RWPE1 (cell line): ENCODE measurements at regions not wholly inside any gene's neighbourhood (a gene's known extent, or its start where the extent isn't known, plus 50 kb on each side); places are given as distances from the start of the nearest gene placed in this dataset.

ENCODE experiments used
- CTCF ChIA-PET: fragments of 350-600 bp; sonication (Branson Sonifier 250); formaldehyde crosslinking; extraction: SDS; loops from one replicate; lab custom pipeline; 2021; lab: Yijun Ruan, JAX
- POLR2A ChIA-PET: fragments of 400-600 bp; formaldehyde crosslinking; extraction: SDS; loops from one replicate; lab custom pipeline; 2020; ENCODE audit warnings: antibody characterized with exemption; ENCODE audit not compliant: low non-redundant PET; lab: Yijun Ruan, JAX
- DNase-seq: peaks from one replicate; pipeline ENCODE4 v3.0.0; 2012; ENCODE audit warnings: low spot score
- H3K27ac ChIP-seq: fragments of 450-650 bp; 2 replicates; pipeline ENCODE4 v1.5.1; 2017
- CTCF ChIP-seq: fragments of 450-650 bp; conservative IDR thresholded peaks from 2 replicates; pipeline ENCODE4 v1.5.1; 2017; ENCODE audit warnings: low read depth, mild to moderate bottlenecking

- CTCF ChIA-PET: interaction anchor here (0.6 kb wide), 1 partner anchor 28 kb away, joined by 3 read pairs; no protein-coding TSS in a partner anchor
- no peak for TF ChIP-seq CTCF
- no peak overlapping the region for H3K27ac ChIP-seq
- POLR2A ChIA-PET: no interaction called here
- DNase-seq: no peak
Measured at GRCh38 chr2:226313060-226313459, 486.6 kb downstream of the IRS1 start.

GRCh38 chr2:226312155-226312554, 487.5 kb downstream of the IRS1 start:
- CTCF ChIA-PET: no interaction called here
- no peak for DNase-seq
- no peak overlapping the region for H3K27ac ChIP-seq
- POLR2A ChIA-PET: no interaction called here
- TF ChIP-seq CTCF: no peak

GRCh38 chr2:226310146-226310545, 489.5 kb downstream of the IRS1 start:
- CTCF ChIA-PET: no interaction called here
- DNase-seq: no peak
- POLR2A ChIA-PET: no interaction called here
- TF ChIP-seq CTCF: no peak
- H3K27ac ChIP-seq: no peak overlapping the region

- H3K27ac ChIP-seq: no peak overlapping the region
- TF ChIP-seq CTCF: no peak
- DNase-seq: no peak
- CTCF ChIA-PET: no interaction called here
- POLR2A ChIA-PET: no interaction called here
Measured at GRCh38 chr2:226308986-226309385, 490.6 kb downstream of the IRS1 start.

- POLR2A ChIA-PET: no interaction called here
- no peak for TF ChIP-seq CTCF
- H3K27ac ChIP-seq: no peak overlapping the region
- no peak for DNase-seq
- CTCF ChIA-PET: no interaction called here
Measured at GRCh38 chr2:226308323-226308680, 491.3 kb downstream of the IRS1 start.

- TF ChIP-seq CTCF: no peak
- POLR2A ChIA-PET: no interaction called here
- CTCF ChIA-PET: no interaction called here
- no peak overlapping the region for H3K27ac ChIP-seq
- no peak for DNase-seq
Measured at GRCh38 chr2:226307487-226308322, 491.9 kb downstream of the IRS1 start.
